K562 (cell line): ENCODE measurements at regions not wholly inside any gene's neighbourhood (a gene's known extent, or its start where the extent isn't known, plus 50 kb on each side); places are given as distances from the start of the nearest gene placed in this dataset.

Experiments
- ATF1 ChIP-seq, 2 experiments: fragments of 450-650 bp in 1 of 2; IDR thresholded peaks; 2 replicates each; pipeline ENCODE4 v1.6.1; 2016; ENCODE audit warnings: missing compliant biosample characterization in 1 of 2, missing genetic modification characterization in 1 of 2
- SP1 ChIP-seq: sonication (generic); formaldehyde crosslinking; IDR thresholded peaks from 2 replicates; pipeline ENCODE4 v1.8.1; 2022; ENCODE audit warnings: mild to moderate bottlenecking, missing genetic modification reagents
- TF ChIP-seq, protein P1 (sequence below), 3 experiments: IDR thresholded peaks in 2 of 3; conservative IDR thresholded peaks in 1 of 3; 2 replicates each; pipeline ENCODE4 v1.5.1; 2011 to 2012; ENCODE audit warnings: low read length in 3 of 3, mild to moderate bottlenecking in 3 of 3, control low read depth in 2 of 3, improper control_type of control experiment in 1 of 3, inconsistent platforms in 1 of 3, low read depth in 1 of 3, mixed read lengths in 1 of 3, moderate library complexity in 1 of 3; ENCODE audit not compliant: insufficient read depth in 2 of 3
- TF ChIP-seq, protein P2 (sequence below), 2 experiments: fragments of 450-650 bp in 1 of 2; sonication (generic) in 1 of 2; formaldehyde crosslinking; conservative IDR thresholded peaks; 2 replicates each; pipeline versions ENCODE4 v1.4.0 to v1.8.1; 2020 to 2022; ENCODE audit warnings: mild to moderate bottlenecking in 1 of 2, missing genetic modification reagents in 1 of 2

DNA sequence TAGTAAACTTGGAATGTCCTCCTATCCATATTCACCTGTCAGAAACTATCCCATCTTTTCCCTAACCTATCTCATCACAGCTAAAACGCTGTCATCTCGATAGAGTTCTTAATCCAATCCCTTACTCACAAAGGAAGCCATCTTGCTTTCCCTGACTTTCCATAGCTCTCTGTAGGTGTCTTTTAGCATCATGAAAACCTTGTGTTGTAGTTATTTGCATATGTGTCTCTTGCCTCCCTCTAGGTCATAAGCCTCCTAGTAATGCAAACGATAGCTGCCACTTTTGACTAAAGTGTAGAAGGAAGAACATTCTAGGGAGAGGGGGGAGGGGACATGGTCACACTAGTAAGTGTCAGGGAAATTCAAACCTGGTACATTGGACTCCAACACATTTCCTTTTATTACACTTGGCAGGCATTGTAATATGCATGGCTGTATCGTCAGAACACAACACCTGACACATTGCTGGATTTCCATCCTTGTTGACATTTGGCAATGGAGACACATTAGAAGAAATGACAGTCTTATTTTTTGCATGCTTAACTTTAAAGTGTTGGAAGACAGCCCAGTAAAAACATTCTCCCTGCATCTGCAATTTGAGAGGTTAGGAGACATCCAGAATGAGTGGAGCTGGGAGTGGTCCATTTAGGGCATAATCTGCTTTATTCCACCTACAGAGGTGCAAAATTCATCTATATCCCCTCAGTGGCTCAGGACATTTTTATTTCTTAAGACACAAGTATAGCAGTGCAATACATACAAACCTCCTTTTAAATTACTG is 283.4 kb downstream of the HAO1 start:
- TF ChIP-seq SP1, result no peak
- TF ChIP-seq, protein P1, sequence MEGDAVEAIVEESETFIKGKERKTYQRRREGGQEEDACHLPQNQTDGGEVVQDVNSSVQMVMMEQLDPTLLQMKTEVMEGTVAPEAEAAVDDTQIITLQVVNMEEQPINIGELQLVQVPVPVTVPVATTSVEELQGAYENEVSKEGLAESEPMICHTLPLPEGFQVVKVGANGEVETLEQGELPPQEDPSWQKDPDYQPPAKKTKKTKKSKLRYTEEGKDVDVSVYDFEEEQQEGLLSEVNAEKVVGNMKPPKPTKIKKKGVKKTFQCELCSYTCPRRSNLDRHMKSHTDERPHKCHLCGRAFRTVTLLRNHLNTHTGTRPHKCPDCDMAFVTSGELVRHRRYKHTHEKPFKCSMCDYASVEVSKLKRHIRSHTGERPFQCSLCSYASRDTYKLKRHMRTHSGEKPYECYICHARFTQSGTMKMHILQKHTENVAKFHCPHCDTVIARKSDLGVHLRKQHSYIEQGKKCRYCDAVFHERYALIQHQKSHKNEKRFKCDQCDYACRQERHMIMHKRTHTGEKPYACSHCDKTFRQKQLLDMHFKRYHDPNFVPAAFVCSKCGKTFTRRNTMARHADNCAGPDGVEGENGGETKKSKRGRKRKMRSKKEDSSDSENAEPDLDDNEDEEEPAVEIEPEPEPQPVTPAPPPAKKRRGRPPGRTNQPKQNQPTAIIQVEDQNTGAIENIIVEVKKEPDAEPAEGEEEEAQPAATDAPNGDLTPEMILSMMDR (IDR thresholded peaks at IDR 0.05 in 2 of 3, conservative IDR thresholded peaks at IDR 0.05 in 1 of 3; ENCODE audit: insufficient read depth in 2 of 3, low read depth in 1 of 3, low read length in 3 of 3), result no peak
- no peak for TF ChIP-seq ATF1 (CRISPR knock-in tag; IDR thresholded peaks at IDR 0.05)
- TF ChIP-seq ATF1 (tag; IDR thresholded peaks at IDR 0.05), result no peak
- TF ChIP-seq, protein P2, sequence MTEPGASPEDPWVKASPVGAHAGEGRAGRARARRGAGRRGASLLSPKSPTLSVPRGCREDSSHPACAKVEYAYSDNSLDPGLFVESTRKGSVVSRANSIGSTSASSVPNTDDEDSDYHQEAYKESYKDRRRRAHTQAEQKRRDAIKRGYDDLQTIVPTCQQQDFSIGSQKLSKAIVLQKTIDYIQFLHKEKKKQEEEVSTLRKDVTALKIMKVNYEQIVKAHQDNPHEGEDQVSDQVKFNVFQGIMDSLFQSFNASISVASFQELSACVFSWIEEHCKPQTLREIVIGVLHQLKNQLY (CRISPR knock-in tag; conservative IDR thresholded peaks at IDR 0.05), result no peak
